ENCODE measurements at regions not wholly inside any gene's neighbourhood (a gene's known extent, or its start where the extent isn't known, plus 50 kb on each side); places are given as distances from the start of the nearest gene placed in this dataset.
"Not testable (repeated sequence)": the region's sequence is repeated elsewhere in the genome, so short reads cannot be mapped to it uniquely, and the experiment has no call there.

- peaks cover 11 to 27% of the 10 kb centered on the region in 2 donors for H3K9me3 Mint-ChIP-seq
- H3K27ac Mint-ChIP-seq: no peak overlapping the region
- no peak for DNase-seq
- ATAC-seq: no peak
- no peaks in the 10 kb centered on the region for H3K4me1 Mint-ChIP-seq
- H3K27me3 Mint-ChIP-seq: no peaks in the 10 kb centered on the region
- no peak overlapping the region for H3K4me3 Mint-ChIP-seq
These were observed 720.7 kb upstream of the CTNND2 start for GRCh38 chr5:12624776-12625560.

DNA sequence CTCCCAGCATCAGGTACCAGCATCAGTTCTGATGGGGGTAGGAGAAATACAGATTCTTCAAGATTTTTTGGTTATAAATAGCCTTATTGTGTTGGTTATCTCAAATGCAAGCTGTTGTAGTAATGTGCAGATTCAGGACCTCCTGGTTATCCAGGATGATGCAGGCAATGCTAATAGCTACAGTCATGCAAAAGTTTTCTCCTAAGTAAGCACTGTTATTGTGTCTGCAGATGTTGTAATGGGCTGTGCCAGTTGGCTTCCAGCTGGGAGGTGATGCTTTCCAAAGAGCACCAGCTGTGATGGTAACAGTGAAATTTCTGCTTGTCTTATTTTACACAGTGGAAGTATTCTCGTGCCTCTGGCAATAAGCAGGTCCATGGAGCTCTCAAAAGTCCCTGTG is 719.2 kb upstream of the CTNND2 start:
- Mint-ChIP-seq H3K9me3 (peaks cover 11 to 34% of the 10 kb centered on the region in 2 donors), H3K27me3 (no peaks in the 10 kb centered on the region), H3K4me3 (no peak overlapping the region), H3K4me1 (no peaks in the 10 kb centered on the region), H3K27ac (no peak overlapping the region)
- DNase-seq (no peak), ATAC-seq (no peak)

- DNase-seq (no peak), ATAC-seq (no peak)
- peaks cover 28 to 43% of the 10 kb centered on the region in 2 donors for H3K9me3 Mint-ChIP-seq
- no peaks in the 10 kb centered on the region for H3K4me1 Mint-ChIP-seq
- H3K4me3 Mint-ChIP-seq: no peak overlapping the region
- H3K27ac Mint-ChIP-seq: no peak overlapping the region
- H3K27me3 Mint-ChIP-seq: no peaks in the 10 kb centered on the region
These were observed 711.8 kb upstream of the CTNND2 start for GRCh38 chr5:12616093-12616492.

- peaks cover 29 to 51% of the 10 kb centered on the region in 2 donors for H3K9me3 Mint-ChIP-seq
- H3K27ac Mint-ChIP-seq: no peak overlapping the region
- H3K4me3 Mint-ChIP-seq: no peak overlapping the region
- ATAC-seq (no peak), DNase-seq (no peak)
- H3K4me1 Mint-ChIP-seq: no peaks in the 10 kb centered on the region
- H3K27me3 Mint-ChIP-seq: no peaks in the 10 kb centered on the region
These were observed 711.0 kb upstream of the CTNND2 start for GRCh38 chr5:12615141-12615820.

DNA sequence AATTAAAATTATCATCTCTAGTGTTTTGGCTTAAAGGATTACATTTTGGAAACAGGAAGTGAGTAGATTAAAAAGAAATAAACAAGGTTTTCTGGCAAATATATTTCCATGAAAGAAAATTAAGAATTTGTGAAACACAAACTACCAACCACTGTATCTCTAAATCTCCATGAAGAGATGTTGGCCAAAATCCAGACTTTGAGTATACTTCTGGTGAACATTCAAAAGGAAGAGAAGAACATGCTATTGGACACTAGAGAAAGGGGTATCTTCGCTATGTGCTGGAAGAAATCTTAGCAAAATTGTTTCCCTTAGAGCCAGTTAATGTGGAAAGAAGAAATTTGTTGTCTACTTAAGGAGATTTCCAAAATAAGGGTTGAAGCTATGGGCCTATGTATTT is 710.4 kb upstream of the CTNND2 start:
- peaks cover 29 to 48% of the 10 kb centered on the region in 2 donors for H3K9me3 Mint-ChIP-seq
- no peaks in the 10 kb centered on the region for H3K27me3 Mint-ChIP-seq
- H3K4me3 Mint-ChIP-seq: no peak overlapping the region
- no peak for ATAC-seq
- DNase-seq: no peak
- H3K27ac Mint-ChIP-seq: no peak overlapping the region
- H3K4me1 Mint-ChIP-seq: no peaks in the 10 kb centered on the region

GRCh38 chr5:12611132-12611531 is 706.9 kb upstream of the CTNND2 start:
- no peak overlapping the region for H3K4me3 Mint-ChIP-seq
- no peak for ATAC-seq
- DNase-seq: no peak
- no peak overlapping the region for H3K27ac Mint-ChIP-seq
- H3K9me3 Mint-ChIP-seq: peaks cover 28 to 55% of the 10 kb centered on the region in 2 donors
- no peaks in the 10 kb centered on the region for H3K4me1 Mint-ChIP-seq
- no peaks in the 10 kb centered on the region for H3K27me3 Mint-ChIP-seq

GRCh38 chr5:12607817-12608216 is 703.6 kb upstream of the CTNND2 start:
- H3K27ac Mint-ChIP-seq, H3K4me1 Mint-ChIP-seq, ATAC-seq, DNase-seq, H3K27me3 Mint-ChIP-seq, H3K4me3 Mint-ChIP-seq: not testable (repeated sequence)
- peaks cover 29 to 66% of the 10 kb centered on the region in 2 donors for H3K9me3 Mint-ChIP-seq

- no peak for DNase-seq
- H3K27ac Mint-ChIP-seq: no peak overlapping the region
- no peaks in the 10 kb centered on the region for H3K4me1 Mint-ChIP-seq
- ATAC-seq: no peak
- no peaks in the 10 kb centered on the region for H3K27me3 Mint-ChIP-seq
- H3K4me3 Mint-ChIP-seq: no peak overlapping the region
- no peaks in the 10 kb centered on the region for H3K9me3 Mint-ChIP-seq
These were observed 688.0 kb upstream of the CTNND2 start for GRCh38 chr5:12592228-12592627.

GRCh38 chr5:12586406-12586805 is 682.2 kb upstream of the CTNND2 start:
- DNase-seq (no peak), ATAC-seq (no peak)
- H3K27me3 Mint-ChIP-seq: no peaks in the 10 kb centered on the region
- peaks cover 0 to 13% of the 10 kb centered on the region in 2 donors for H3K9me3 Mint-ChIP-seq
- no peaks in the 10 kb centered on the region for H3K4me1 Mint-ChIP-seq
- H3K27ac Mint-ChIP-seq: no peak overlapping the region
- no peak overlapping the region for H3K4me3 Mint-ChIP-seq

GRCh38 chr5:12578803-12579202 is 674.6 kb upstream of the CTNND2 start:
- not testable (repeated sequence) for H3K4me1 Mint-ChIP-seq, H3K27ac Mint-ChIP-seq, H3K4me3 Mint-ChIP-seq, H3K27me3 Mint-ChIP-seq, H3K9me3 Mint-ChIP-seq, DNase-seq, ATAC-seq

- not testable (repeated sequence) for H3K4me3 Mint-ChIP-seq, H3K27ac Mint-ChIP-seq, H3K4me1 Mint-ChIP-seq, DNase-seq, H3K9me3 Mint-ChIP-seq, H3K27me3 Mint-ChIP-seq, ATAC-seq
These were observed 672.7 kb upstream of the CTNND2 start for GRCh38 chr5:12576953-12577352.

DNA sequence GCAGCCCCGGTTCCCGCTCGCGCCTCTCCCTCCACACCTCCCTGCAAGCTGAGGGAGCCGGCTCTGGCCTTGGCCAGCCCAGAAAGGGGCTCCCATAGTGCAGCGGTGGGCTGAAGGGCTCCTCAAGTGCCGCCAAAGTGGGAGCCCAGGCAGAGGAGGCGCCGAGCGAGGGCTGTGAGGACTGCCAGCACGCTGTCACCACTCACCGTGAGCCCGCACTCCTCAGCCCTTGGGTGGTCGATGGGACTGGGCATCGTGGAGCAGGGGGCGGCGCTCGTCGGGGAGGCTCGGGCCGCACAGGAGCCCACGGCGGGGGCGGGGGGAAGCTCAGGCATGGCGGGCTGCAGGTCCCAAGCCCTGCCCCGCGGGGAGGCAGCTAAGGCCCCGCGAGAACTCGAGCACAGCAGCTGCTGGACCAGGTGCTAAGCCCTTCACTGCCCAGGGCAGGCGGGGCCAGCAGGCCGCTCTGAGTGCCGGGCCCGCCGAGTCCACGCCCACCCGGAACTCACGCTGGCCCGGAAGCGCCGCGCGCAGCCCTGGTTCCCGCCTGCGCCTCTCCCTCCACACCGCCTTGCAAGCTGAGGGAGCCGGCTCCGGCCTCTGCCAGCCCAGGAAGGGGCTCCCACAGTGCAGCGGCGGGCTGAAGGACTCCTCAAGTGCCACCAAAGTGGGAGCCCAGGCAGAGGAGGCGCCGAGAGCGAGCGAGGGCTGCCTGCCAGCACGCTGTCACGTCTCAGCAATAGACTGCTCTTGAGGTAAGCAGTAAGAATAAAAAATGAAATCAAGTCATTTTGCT is 670.2 kb upstream of the CTNND2 start:
- H3K4me3 Mint-ChIP-seq, H3K27me3 Mint-ChIP-seq, H3K9me3 Mint-ChIP-seq, ATAC-seq, DNase-seq, H3K4me1 Mint-ChIP-seq, H3K27ac Mint-ChIP-seq: not testable (repeated sequence)

- H3K4me3 Mint-ChIP-seq, ATAC-seq, H3K27ac Mint-ChIP-seq, H3K9me3 Mint-ChIP-seq, H3K4me1 Mint-ChIP-seq, DNase-seq, H3K27me3 Mint-ChIP-seq: not testable (repeated sequence)
These were observed 669.7 kb upstream of the CTNND2 start for GRCh38 chr5:12573916-12574297.

- Mint-ChIP-seq H3K27me3 (no peaks in the 10 kb centered on the region), H3K27ac (no peak overlapping the region), H3K4me3 (no peak overlapping the region), H3K4me1 (no peaks in the 10 kb centered on the region), H3K9me3 (peaks cover 2 to 5% of the 10 kb centered on the region in 2 donors)
- no peak for DNase-seq
- no peak for ATAC-seq
These were observed 666.4 kb upstream of the CTNND2 start for GRCh38 chr5:12570688-12571087.

DNA sequence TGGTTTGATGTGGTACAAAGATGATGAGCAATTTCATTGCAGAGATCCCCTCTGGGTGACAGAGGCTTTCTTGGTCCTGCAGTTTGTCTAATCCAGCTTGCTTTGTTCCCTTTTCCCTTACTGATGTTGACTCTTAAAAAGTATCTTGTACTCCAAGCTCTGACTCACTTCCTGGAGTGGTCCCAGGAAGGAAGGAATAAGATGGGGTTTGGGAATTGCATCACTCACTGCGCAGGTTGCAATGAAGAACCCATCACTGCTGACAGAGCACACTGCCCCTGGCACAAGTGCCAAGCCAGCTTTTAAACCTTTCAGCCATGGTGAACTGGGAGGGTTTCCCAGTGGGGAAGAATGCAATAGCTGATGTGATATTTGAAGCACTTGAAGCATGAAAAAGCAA is 662.2 kb upstream of the CTNND2 start:
- Mint-ChIP-seq H3K9me3 (peaks cover 5 to 25% of the 10 kb centered on the region in 2 donors), H3K27ac (no peak overlapping the region), H3K27me3 (no peaks in the 10 kb centered on the region), H3K4me1 (no peaks in the 10 kb centered on the region), H3K4me3 (no peak overlapping the region)
- ATAC-seq (no peak), DNase-seq (no peak)

DNA sequence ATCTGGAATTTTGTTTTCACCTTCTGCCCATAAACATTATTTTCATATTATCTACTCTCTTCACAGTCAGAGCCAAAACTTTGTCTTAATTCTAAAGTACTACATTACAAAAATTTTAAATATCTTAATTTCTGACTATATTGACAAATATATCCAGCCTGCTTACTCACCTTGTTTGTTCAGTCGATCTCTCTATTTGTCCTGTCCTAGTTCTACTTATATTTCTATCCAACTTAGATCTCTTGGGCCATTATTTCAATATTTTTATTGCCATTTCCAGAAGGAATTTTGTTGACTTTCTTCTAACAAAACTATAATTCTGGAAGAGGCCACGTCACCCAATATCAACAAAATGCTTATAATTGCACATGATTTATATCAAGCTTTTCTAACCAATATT is 652.8 kb upstream of the CTNND2 start:
- DNase-seq (no peak), ATAC-seq (no peak)
- no peaks in the 10 kb centered on the region for H3K9me3 Mint-ChIP-seq
- H3K27ac Mint-ChIP-seq: no peak overlapping the region
- H3K4me1 Mint-ChIP-seq: no peaks in the 10 kb centered on the region
- no peaks in the 10 kb centered on the region for H3K27me3 Mint-ChIP-seq
- no peak overlapping the region for H3K4me3 Mint-ChIP-seq

Data from stimulated activated naive CD8-positive, alpha-beta T cell treated with anti-CD3 and anti-CD28 coated beads, Interleukin-15, amount 100 ng/mL, for 72 hours (primary cell).